ENCODE measurements at regions not wholly inside any gene's neighbourhood (a gene's known extent, or its start where the extent isn't known, plus 50 kb on each side); places are given as distances from the start of the nearest gene placed in this dataset.

GRCh38 chr20:39825950-39826349, 863.1 kb downstream of the MAFB start:
- TF ChIP-seq CTCF (IDR thresholded peaks at IDR 0.05; ENCODE audit: insufficient read depth, low read length) = no peak
- TF ChIP-seq POLR2AphosphoS5 (IDR thresholded peaks at IDR 0.05; ENCODE audit: low read depth) = no peak
